CD4-positive, alpha-beta T cell treated with Interleukin-15 for 4 hours (primary cell): ENCODE measurements at regions not wholly inside any gene's neighbourhood (a gene's known extent, or its start where the extent isn't known, plus 50 kb on each side); places are given as distances from the start of the nearest gene placed in this dataset.
"Not testable (repeated sequence)": the region's sequence is repeated elsewhere in the genome, so short reads cannot be mapped to it uniquely, and the experiment has no call there.

ENCODE experiments used
- DNase-seq: peaks from one replicate; pipeline ENCODE4 v3.0.0-alpha.2; 2020; ENCODE audit warnings: low spot score

DNA sequence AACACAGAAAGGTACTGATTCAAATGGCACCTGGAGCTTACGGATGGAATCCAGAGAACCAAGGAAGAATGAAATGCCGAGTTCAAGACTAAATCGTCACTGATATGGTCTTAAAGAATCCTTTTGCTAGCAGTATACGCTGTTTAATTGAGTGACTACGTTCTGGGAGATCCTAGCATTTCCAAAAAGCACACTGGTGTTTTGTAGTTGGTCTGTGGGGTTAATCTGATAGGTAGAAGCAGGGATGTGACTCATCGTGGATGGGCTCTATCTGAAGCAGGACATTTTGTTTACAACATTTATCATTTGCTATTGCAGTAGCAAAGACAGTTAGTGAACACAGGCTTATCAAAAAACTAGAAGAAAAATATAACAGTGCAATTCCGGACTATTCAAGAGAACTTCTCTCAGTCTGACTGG lies 169.2 kb upstream of the HMGA2 start:
- DNase-seq: no peak

DNA sequence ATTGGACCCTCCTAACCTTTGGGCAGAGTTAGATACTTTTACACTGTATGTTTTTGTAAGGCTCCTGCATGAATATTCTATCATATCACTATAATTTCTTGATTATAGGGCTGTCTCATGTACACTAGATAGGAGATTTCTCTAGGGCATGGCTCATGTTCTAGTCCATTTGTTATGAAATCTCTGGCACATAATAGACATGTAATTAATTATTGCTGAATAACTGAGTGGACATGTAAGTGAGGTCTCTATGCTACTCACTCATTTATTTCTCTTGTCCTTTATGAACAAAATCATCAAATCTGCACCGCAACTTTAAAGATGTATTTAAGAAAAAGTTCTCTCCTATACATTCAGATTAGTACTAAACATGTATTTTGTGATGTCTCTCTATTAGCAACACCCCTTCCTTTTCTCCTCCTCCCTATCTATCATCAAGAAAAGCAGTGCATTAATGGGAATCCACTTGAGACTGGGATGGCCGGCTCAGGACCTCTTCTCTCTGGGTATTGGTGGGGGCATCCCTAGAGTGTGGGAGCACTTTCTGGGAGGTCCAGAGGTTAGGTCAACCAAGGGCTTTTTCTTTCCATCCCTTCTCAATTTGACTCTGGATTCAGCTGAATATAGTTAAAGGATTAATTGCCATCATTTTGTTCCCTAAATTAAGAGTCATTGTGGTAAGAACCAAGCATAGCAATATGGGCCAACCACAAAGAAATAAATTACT lies 168.0 kb upstream of the HMGA2 start:
- DNase-seq: no peak

DNA sequence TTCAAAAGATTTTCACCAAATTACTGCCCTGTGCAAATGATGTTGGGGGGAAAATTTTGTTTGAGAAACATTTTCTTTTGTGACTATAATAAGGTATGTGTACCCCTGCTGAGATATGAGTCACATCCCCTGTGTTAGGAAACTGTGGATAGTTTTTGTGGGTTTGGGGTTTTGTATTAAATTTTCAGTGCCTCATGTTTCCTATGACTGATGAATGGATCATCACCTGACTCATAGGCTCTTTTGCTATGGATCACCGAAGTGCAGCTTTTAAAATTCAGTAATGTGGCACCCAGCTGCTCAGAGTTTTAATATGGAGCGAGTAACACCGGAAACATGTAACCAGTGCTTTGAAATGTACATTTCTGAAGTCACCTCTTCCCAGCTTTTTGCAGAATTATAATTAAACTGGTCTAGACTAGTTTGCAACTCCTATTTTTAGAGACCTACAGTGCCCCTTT lies 167.4 kb upstream of the HMGA2 start:
- DNase-seq: no peak

DNA sequence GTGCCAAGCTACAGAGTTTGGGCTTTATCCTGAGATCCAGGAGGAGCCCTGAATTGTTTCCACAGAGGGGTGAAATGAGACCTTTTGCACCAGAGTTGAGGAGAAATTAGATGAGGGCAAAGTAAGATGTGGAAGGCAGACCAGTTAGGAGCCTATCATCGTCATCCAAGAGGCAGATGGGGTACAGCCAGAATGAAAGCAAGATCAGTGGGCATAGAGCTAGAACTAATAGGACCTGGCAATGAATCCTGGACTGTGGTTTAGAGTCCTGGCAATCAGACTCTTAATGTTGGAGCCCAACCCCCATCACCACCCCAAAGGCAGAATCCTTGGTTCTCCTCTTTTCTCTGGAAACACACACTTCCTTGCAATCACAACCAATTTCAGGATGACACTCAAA lies 166.6 kb upstream of the HMGA2 start:
- no peak for DNase-seq

DNA sequence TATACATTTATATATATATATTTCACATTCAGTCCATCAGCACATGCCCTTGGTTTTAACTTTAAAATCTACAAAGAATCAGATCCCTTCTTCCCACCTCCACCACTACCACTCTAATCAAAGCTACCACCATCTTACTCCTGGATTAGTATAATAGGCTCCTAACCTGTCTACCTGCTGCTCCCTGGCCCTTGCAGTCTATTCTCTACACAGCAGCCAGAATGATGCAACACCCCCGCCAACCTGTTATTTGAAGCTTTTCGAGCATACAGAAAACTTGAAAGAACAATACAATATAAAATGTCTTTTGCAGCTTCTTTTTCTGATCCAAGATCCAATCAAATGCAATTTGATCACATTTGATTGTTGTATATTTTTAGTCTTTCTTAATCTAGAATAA lies 165.9 kb upstream of the HMGA2 start:
- no peak for DNase-seq

DNA sequence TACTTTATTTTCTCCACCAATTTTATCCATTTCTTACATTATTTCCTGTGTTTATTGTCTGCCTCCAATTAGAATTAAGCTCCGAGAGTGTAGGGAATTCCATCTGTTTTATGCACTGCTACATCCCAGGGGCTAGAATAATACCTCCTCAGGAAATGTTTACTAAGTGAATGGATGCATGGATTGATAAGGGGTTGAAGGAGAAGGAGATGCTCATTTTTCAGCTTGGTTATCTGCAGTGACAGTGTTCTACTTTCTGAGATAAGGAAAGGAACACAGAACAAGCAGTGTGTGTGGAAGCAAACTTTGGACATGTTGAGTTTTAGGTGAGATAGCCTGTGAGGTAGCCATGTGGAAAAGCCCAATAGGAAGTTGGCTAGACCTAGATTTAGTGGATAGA lies 164.6 kb upstream of the HMGA2 start:
- DNase-seq: no peak

DNA sequence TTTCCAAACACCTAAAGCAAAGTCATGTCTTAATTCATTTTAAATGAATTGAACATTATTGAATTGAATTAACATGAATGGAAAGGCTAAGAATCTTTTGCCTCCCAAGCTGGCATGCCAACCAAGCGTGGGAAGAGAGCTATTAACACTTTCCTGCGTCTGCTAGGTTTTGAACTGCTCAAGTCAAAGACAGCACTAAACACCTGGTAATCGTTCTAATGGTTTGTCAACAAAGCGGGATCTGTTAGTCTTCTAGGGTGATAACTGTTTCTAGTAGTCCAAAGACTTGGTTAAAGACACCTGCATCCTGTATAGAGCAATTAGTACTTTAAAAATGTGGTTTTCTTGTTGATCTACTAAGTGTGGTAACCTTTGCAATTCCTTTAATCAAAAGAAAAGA lies 164.2 kb upstream of the HMGA2 start:
- no peak for DNase-seq

DNA sequence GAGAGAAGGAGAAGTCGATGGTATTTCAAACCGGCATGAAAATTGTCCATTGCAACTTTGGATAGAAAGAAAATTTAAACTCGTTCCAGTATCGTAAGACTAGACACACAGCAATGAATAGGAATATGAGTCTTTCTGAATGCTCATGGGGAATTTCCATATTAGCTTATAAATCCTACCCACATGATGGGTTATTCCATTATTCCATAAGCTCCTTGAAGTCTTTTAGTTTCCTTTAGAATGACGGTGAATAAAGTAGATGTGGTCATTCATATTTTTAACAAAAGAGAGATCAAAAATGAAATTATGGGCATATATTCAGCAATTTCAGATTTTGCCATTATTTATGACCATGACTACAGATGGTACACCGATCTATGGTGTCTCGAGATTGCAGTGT lies 163.4 kb upstream of the HMGA2 start:
- DNase-seq: no peak

DNA sequence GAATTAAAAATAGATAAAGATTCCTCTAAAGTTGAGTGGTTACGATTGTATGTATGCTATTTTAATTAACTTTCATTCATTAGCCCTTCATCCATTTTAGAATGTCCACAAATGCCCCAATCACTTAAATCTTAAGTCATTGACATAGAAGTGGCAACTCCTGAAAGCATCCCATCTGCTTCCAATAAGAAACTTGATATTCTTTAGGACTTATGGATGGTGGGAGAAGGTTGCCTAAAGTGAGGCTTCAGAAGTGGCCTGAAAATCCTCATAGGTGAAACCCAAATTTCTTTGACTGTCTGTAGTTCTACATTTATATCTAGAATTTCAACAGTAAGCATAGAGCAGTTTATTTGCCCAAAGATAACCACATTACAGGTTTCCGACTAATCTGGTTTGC lies 161.7 kb upstream of the HMGA2 start:
- no peak for DNase-seq

DNA sequence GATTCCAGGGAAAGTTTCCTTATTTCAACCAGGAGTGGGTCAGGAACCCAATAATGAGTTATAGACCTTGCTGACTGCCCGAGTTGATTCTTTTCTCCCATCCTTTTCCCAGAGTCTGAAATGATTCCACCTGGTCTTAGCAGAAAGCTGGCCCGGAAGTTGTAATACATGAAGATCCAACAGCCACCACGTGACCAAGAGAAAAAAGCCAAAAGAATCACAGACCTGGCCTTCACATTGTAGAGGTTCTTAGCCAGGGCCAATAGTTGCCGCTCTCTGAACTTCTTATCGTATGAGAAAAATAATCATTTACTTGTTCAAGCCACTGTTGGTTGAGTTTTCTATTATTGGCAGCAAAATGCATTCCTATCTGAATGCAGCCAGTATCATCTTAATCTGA lies 161.2 kb upstream of the HMGA2 start:
- DNase-seq: no peak

DNA sequence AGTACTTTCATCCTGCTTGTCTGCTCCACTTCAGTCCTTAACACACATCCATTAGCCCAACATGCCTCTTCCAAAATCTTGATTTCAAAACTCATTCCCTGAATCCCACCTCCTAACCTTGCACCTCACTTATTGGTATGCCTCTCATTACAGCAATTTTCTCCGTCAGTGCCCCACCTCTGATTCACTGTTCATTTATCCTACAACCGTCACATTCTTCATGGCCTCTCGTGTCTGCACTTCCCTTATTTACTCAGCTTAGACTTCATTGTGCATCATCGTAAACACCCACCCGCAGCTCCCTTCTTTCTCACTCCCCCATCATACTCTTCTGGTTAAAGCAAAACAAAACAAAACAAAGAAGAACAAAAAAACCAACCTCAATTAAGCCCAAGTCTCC lies 160.6 kb upstream of the HMGA2 start:
- no peak for DNase-seq

DNA sequence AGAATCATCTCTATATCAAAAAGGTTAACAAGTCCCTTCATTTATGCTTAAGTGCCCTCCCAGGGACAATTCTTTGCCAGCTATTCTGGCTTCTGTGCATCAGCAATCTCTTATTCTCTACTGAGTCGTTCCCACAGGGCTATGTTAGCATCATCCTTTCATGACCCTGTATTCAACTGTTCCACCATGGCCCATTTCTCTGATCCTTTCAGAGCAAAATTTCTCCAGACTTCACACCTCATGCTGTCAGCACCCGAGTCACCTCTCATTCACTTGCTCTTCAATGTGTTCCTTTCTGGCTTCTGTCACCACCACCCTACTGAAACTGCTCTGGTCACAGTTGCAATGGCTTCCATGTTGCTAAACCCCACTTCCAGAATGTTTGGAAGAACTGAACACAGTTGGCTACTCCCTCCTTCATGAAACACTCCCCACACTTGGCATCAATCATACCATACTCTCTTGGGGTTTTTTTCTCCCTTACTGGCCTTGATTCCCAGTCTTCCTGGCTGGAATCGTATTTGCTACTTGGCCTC lies 159.5 kb upstream of the HMGA2 start:
- DNase-seq: no peak

DNA sequence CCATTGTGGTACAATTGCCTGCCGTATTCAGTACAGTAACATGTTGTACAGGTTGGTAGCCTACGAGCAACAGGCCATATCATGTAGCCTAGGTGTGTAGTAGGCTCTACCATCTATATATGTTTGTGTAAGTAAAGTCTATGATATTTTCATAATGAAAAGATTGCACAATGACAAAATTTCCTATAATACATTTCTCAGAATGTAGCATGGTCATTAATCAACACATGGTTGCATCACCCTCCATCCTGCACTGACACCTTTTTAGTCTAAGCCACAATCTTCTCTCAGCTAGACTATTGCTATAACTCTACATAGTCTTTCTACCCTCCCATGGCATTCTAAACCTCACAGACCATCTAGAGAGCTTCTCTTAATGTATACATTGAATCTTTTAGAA lies 158.5 kb upstream of the HMGA2 start:
- DNase-seq: no peak

DNA sequence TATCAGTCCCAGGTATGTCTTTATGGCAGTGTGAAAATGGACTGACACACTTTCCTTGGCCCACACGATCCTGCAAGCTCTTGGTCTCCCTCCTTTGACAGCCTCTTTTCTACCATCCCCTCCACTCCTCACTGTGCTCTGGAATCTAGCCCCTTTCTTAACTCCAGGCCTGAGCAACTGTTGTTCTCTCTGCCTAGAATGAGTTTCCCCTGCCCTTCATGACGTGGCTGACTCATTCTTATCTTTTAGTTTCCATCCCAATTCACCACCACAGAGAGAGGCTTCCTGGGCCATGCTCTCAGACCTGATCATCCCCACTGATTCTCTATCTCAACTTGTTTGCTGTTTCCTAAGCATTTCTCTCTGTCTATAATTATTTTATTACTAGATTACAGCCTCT lies 157.4 kb upstream of the HMGA2 start:
- DNase-seq: no peak

DNA sequence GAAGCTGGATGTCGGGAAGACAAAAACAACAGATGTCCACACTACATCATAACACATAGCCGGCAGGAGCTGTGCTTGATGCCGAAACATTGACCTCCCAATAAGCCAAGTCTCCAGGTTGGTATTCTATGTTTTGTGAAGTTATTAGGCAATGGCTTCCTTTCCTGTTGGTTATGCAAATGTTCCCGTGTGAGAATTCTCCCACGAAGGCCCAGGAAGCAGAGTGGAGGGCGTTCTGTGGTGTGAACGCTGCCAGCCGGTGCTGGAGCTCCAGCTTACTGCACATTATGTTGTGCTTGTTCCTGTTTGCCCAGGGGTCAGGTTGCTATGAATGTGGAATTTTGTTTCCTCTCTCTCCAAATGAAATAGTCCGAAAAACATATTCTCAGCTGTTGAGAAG lies 156.4 kb upstream of the HMGA2 start:
- DNase-seq: no peak

DNA sequence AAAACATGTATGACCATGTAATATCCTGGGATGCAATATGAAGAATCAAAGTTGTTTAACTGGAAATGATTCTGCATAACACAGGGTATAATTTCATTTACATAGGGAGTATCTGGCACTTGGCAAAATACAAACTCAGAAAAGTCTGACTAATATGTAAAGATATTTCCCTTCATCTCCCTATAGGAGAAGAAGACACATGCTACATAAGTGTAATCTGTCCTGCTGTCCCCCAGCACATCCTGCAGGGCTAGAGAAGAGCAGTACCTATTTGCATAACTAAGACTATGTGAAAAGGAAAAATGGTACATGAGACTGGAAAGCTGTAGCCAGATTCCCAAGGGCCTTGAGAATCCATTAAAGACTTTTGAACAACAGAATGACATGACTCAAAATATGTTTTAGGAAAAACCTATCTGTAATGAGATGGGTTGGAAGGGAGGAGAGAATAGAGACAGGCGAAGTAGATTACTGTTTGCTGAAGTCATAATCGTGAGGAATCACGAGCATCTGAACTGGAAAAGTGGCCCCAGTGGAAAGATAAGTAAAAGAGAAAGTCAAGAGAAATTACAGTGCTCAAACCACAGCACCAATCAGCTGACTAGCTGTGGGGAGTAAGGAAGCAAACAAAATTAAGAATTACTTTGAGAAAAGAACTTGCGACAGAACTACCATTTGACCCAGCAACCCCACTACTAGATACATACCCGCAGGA lies 155.1 kb upstream of the HMGA2 start:
- DNase-seq: no peak

DNA sequence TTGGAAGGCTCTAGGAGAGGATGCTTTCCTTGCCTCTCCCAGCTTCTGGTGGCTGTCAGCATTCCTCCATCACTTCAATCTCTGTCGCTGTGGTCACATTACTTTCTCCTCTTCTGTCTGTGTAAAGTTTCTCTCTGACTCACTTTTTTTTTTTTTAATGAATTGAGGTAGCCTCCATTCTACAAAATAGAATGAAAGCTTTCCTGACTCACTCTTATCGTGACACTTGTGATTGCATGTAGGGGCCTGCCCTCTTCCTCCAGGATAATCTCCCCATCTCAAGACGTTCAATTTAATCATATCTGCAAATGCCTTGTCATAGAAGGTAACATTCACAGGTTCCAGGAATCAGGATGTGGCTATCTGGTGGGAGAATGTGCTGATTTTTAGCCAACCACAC lies 153.5 kb upstream of the HMGA2 start:
- no peak for DNase-seq

DNA sequence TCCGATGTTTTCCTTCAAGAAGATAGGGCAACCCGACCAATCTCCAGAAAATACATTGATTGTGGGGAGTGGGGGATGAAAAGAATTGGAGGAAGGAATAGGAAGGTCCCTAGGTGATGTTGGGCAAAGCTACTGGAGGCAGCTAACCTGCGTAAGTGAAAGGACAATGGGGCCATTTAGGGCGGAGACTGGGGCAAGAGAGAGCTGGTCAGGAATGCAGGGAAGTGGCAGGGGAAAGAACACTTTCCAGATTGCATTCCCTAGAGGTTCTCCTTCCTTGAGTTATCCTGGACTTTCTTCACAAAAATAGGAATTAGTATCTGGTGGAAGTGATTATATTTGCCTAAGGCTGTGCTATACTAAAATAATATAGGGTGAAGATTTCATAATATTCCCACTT lies 151.8 kb upstream of the HMGA2 start:
- no peak for DNase-seq

DNA sequence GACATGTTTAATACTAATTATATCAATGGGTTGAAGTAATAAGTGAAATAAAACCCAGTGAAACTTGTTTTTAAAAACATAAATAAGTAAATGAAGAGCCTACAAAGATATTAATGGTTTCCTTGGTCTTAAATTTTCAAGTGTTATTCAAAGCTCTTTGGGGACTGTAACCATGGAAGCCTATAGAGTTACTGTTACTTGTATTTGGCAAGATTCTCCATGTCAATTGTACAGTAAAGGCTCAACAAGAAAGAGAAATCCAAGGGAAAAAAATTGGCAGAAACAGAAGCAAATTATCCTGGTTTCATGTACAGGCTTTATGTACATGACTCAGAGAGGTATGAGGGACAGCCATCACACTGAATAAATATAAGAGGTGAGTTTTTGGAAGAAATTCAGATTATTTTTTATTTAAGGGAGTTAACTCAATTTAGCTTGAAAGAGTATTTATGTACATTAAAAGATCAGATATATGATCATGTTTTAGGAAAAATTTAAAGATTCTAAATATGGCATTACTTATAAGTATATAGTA lies 151.1 kb upstream of the HMGA2 start:
- DNase-seq: no peak

DNA sequence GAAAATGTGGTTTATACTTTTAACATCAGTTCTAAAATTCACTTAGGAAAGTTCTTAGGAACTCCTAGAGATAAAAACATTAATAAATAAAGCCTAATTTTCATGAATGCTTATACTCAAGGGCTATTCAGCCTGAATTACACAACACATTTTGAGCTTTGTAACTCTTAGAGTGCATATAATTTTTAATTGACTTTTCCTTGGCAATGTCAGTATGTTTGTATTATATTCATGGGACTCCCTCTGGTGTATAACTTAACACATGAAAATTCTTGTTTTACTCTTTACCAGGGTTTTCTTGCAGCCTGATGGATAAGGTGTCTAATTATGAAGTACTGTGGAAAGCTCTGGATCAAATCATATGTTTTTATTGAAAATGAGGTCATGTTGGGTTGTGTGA lies 150.6 kb upstream of the HMGA2 start:
- no peak for DNase-seq

DNA sequence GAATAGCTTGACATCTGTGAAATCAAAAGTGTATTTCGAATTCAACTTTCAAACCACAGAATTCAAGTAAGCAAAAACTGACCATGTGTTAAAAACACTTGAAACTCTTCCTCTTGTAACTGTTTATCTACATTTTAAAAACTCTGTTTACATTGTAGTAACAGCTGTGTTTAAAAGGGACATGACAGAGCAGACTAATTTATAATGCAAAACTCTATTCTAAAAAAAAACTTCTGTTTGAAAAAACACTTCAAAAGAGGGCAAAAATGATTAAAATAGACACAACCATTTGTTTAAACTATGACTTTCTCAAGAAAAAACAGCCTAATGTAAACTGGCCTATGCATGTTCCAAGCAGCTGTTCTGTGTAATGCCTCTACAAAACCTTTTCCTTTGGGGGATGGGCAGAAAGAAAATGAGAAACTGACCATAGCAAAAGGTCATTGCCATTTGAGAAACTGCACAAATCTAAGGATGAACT lies 149.1 kb upstream of the HMGA2 start:
- DNase-seq: no peak

DNA sequence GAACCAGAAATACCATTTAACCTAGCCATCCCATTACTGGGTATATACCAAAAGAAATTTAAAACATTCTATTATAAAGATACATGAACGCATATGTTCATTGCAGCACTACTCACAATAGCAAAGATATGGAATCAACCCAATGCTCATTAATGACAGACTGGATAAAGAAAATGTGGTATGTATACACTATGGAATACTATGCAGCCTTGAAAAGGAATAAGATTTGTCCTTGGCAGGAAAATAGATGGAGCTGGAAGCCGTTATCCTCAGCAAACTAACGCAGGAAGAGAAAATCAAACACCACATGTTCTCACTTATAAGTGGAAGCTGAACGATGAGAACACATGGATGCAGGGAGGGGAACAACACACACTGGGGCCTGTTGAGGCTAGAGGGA lies 146.1 kb upstream of the HMGA2 start:
- DNase-seq: not testable (repeated sequence)

DNA sequence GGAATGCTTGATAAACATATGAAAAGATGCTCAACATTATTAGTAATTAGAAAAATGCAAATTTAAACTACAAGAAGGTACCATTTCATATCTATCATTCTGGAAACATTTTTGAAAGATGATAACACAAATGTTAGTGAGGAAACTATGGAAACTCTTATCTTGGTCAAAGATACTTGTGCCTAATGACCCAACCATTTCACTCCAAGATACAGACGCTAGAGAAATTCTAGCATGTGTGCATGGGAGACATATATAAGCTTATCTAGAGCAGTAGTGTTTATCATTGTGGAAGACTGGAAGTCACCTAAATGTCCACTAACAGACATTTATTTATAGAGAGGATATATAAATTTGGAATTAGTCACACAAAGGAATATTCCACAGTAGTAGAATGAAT lies 143.1 kb upstream of the HMGA2 start:
- DNase-seq: no peak
